ENCODE measurements at regions not wholly inside any gene's neighbourhood (a gene's known extent, or its start where the extent isn't known, plus 50 kb on each side); places are given as distances from the start of the nearest gene placed in this dataset.
"Not testable (repeated sequence)": the region's sequence is repeated elsewhere in the genome, so short reads cannot be mapped to it uniquely, and the experiment has no call there.

DNA sequence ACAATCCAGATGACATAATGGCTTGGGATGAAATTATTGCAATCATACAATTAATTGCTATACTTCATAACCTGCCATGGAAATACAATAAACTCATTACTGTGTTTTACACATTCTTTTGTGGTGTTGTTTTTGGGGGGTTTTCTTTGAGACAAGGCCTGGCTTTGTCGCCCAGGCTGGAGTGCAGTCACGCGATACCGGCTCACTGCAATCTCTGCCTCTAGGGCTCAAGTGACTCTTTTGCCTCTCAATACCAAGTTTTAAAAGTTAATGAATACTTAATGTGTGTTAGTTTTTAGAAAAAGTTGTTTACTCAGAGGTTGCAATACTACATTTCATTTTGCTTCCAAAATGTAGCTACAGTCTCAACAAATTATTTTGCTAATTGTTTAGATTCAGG lies 598.4 kb downstream of the CHSY3 start:
- no peak for DNase-seq (ENCODE audit: low read depth in 2 of 2, low spot score in 1 of 2)

DNA sequence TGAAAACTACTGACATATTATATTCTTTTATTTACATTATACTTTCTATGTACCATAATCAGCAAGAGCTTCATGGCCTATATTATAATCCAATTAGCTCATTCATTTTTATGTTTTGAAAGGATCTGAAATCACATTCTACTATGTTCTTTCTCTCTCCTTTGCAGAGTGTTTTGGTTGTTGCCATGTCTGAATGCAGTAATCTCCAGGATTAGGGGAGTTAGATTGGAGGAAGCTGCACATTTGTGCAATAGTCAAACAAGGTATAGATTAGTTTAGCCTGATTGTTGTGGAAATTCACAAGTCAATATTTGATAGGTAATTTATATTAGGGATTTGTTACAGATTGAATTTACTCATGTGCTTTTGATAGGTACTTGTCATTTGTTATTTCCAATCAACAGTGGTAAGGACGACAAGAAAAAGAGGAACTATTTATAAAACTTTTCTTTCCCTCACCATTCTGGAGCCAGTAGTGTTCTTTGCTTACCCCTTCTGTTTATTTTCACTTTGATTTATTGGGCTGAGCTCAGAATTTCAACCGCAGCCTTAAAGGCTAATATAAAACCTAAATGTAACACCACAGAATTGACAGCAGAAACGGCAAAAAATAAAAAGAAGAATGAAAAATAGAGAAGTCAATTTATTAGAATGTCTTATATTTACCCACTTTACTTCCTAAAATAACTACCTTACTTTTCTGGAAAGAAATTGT lies 597.0 kb downstream of the CHSY3 start:
- DNase-seq (ENCODE audit: low read depth in 2 of 2, low spot score in 1 of 2), result no peak

DNA sequence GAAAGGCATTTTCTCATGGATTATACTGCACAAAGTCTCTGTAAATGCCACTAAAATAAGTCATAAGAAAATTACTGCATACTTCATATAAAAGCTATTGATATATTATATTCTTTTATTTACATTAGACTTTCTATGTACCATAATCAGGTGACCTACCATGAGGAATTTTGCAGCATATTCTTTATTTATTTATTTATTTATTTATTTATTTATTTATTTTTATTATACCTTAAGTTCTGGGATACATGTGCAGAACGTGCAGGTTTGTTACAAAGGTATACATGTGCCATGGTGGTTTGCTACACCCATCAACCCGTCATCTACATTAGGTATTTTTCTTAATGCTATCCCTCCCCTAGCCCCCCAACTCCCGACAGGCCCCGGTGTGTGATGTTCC lies 596.2 kb downstream of the CHSY3 start:
- DNase-seq (ENCODE audit: low read depth in 2 of 2, low spot score in 1 of 2), result not testable (repeated sequence)

DNA sequence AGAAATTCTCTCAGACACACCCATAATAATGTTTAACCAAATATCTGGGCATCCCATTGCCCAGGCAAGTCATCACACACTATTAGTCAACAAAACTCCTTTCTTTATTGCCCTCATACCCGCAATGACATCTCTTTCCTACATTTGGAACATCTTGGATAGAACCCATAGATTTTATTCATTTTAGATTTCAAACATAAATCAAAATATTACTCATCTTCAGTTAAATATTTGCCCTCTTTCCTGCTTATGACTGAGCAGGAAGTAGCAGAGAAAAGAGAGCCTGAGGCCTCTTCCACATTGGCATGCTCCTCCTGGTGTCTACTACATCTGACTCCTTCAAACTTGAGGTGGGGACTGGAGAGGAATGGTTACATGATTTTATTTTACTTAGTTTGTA lies 592.0 kb downstream of the CHSY3 start:
- DNase-seq (ENCODE audit: low read depth in 2 of 2, low spot score in 1 of 2), result no peak

GRCh38 chr5:130488252-130488651 lies 584.0 kb downstream of the CHSY3 start:
- no peak for DNase-seq (ENCODE audit: low read depth in 2 of 2, low spot score in 1 of 2)

- no peak for DNase-seq (ENCODE audit: low read depth in 2 of 2, low spot score in 1 of 2)
These were observed 575.0 kb downstream of the CHSY3 start for GRCh38 chr5:130479045-130479804.

- DNase-seq (ENCODE audit: low read depth in 2 of 2, low spot score in 1 of 2), result no peak
These were observed 572.1 kb downstream of the CHSY3 start for GRCh38 chr5:130476325-130476724.

GRCh38 chr5:130462516-130462915 lies 558.3 kb downstream of the CHSY3 start:
- no peak for DNase-seq (ENCODE audit: low read depth in 2 of 2, low spot score in 1 of 2)

DNA sequence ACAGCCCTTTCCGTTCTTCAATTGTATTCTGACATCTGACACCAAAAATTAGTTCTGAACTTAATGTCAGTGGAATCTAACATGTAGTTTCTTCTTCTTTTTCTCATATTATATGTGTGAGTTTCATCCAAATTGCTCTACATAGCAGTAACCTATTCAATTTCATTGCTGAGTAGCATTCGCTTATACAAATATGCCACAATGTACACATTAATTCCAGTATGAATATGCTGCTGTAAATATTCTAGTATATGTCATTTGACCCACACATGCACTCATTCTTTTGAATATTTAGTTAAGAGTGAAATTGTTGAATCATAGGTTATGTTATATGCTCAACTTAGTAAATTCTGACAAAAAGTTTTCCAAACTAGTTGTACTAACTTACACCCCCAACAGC lies 550.9 kb downstream of the CHSY3 start:
- DNase-seq (ENCODE audit: low read depth in 2 of 2, low spot score in 1 of 2), result no peak

GRCh38 chr5:130452744-130453143 lies 548.5 kb downstream of the CHSY3 start:
- no peak for DNase-seq (ENCODE audit: low read depth in 2 of 2, low spot score in 1 of 2)

- no peak for DNase-seq (ENCODE audit: low read depth in 2 of 2, low spot score in 1 of 2)
These were observed 532.2 kb downstream of the CHSY3 start for GRCh38 chr5:130436430-130436829.

DNA sequence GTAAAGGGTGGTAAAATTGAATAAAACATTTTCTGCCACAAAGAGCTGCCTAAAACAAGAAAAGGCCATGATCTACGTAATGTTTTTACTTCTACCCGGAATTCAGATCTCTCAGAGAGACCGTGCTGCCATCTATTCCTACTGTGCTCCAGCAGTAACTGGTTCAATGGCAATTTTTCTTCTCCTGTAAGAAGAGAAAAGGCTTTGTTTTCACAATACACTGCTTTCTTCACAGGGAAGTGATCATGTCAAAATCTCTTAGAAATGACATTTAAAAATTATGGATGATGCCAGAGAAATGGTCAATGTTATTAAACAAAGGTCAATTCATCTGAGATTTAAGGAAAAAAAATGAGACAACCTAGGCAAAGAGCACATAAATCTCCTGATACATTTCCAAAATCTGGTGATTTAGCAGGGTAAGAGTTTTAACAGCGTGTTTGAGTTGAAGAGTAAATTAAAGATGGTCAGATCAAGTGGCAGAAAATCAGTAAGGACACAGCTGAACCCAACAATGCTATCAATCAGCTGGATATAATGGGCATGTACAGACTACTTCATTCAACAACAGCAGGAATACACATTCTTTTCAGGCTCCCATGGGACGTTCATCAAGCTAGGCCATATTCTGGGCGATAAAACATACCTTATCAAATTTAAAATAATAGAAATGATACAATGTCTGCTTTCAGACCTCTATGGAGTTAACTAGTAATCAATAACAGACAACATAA lies 523.1 kb downstream of the CHSY3 start:
- no peak for DNase-seq (ENCODE audit: low read depth in 2 of 2, low spot score in 1 of 2)

DNA sequence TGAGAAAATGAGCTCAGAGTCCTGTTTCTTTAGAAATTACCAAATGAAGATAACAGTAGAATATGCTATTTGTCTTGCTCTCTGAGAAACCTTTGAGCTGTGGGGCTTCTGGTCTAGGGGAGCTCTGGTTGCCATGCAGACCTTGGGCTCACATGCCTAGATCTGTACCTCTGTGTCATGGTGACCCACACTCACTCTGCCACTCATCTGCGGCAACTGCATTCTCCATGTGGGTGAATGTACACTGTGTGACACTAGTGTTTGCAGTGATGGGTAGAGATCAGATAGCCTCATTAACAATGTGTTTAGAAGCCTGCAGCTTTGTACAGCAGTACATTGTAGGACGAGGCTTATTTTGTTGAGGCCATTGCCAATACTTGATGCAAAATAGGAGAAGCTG lies 521.2 kb downstream of the CHSY3 start:
- DNase-seq (ENCODE audit: low read depth in 2 of 2, low spot score in 1 of 2), result no peak

DNA sequence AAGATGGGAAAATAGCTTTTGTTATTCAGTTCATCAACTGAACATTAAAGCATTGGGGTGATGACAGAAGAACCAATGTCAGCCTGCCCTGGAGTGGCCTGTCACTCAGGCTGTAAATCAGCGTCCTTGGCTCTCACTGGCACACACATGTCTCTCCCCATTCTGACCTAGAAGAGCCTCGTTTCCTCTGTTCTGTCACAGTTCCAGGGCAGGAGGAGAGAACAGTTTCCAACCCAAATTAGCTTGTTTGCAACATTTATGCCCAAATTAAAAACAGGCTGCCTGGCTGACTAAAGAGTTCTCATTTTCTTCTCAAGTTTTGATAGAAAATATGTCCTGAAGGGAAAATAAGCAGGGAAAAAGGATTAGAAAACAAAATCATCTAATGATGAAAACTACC lies 520.1 kb downstream of the CHSY3 start:
- DNase-seq (ENCODE audit: low read depth in 2 of 2, low spot score in 1 of 2), result no peak

DNA sequence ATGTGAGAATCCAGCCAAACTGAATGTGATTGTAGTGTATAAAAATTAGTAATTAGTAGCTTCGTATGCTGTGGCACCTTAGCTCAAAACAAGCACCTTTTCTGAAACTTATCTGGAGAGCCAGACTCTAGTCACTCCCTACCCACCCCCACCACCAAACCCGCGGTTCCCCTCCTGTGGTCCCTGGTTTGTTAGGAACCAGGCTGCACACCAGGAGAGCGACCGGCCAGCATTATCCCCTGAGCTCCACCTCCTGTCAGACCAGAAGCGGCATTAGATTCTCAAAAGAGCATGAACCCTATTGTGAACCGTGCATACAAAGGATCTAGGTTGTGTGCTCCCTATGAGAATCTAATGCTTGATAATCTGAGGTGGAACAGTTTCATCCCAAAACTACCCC lies 498.6 kb downstream of the CHSY3 start:
- DNase-seq (ENCODE audit: low read depth in 2 of 2, low spot score in 1 of 2), result no peak

- no peak for DNase-seq (ENCODE audit: low read depth in 2 of 2, low spot score in 1 of 2)
These were observed 495.8 kb downstream of the CHSY3 start for GRCh38 chr5:130400091-130400490.

DNA sequence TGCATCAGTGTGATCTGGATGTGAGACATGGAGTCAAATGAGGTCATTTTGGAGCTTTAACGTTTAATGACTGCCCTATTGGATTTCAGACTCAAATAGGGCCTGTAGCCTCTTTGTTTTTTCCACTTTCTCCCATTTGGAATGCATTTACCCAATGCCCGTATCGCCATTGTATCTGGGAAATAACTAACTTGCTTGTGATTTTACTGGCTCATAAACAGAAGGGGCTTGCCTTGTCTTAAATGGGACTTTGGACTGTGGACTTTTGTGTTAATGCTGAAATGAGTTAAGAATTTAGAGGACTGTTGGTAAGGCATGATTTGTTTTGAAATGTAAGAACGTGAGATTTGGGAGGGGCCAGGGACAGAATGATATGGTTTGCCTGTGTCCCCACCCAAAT lies 494.6 kb downstream of the CHSY3 start:
- no peak for DNase-seq (ENCODE audit: low read depth in 2 of 2, low spot score in 1 of 2)

DNA sequence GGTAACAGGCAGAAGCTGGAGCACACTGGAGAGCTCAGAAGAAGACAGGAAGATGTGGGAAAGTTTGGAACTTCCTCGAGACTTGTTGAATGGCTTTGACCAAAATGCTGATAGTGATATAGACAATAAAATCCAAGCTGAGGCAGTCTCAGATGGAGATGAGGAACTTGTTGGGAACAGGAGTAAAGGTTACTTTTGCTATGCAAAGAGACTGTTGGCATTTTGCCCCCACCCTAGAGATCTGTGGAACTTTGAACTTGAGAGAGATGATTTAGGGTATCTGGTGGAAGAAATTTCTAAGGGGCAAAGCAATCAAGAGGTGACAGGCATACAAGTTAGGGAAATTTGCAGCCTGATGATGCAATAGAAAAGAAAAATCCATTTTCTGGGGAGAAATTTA lies 493.5 kb downstream of the CHSY3 start:
- DNase-seq (ENCODE audit: low read depth in 2 of 2, low spot score in 1 of 2), result not testable (repeated sequence)

DNA sequence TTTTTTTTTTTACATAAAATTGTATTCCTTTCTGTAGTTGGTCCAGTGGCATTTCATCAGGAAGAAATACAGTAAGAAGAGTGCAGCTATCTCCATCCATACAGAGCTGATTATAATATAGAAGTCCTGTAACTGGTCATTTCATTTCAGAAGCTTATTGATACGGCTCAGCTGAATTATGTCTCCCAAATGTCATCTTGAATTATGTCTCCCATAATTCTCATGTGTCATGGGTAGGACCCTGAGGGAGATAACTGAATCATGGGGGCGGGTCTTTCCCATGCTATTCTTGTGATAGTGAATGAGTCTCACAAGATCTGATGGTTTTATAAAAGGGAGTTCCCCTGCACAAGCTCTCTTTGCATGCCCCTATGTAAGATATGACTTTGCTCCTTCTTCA lies 492.9 kb downstream of the CHSY3 start:
- DNase-seq (ENCODE audit: low read depth in 2 of 2, low spot score in 1 of 2), result no peak

GRCh38 chr5:130391727-130392264 lies 487.5 kb downstream of the CHSY3 start:
- not testable (repeated sequence) for DNase-seq (ENCODE audit: low read depth in 2 of 2, low spot score in 1 of 2)

DNA sequence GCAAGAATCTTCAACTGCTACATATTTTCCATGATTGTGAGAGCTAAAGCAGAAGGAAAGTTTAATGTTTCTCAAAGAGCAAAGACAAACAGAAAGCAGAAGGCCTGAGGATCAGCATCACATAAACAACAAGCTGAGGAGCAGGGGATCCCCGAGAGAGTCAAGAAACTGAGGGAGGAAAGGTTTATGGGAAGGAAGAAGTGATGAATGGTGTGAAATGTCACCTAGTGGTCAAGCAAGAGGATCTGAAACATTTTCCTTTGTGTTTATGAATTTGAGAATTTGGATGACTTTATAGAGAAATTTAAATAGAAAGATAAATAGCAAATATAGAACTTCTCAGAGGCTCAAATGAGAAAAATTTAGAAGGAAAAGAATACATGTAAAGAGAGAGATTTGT lies 481.9 kb downstream of the CHSY3 start:
- no peak for DNase-seq (ENCODE audit: low read depth in 2 of 2, low spot score in 1 of 2)

- DNase-seq (ENCODE audit: low read depth in 2 of 2, low spot score in 1 of 2), result no peak
These were observed 481.4 kb downstream of the CHSY3 start for GRCh38 chr5:130385656-130386055.

All from stimulated activated CD8-positive, alpha-beta memory T cell treated with anti-CD3 and anti-CD28 coated beads, Interleukin-4, amount 100 ng/mL, for 1 hour (primary cell).